22Rv1 (cell line): ENCODE measurements at regions not wholly inside any gene's neighbourhood (a gene's known extent, or its start where the extent isn't known, plus 50 kb on each side); places are given as distances from the start of the nearest gene placed in this dataset.

Experiments used
- H3K27ac ChIP-seq: fragments of 450-650 bp; 2 replicates; pipeline ENCODE4 v1.5.1; 2017
- CTCF ChIP-seq: fragments of 450-650 bp; IDR thresholded peaks from 2 replicates; pipeline ENCODE4 v1.5.1; 2017; ENCODE audit warnings: mild to moderate bottlenecking
- ZFX ChIP-seq: fragments of 450-650 bp; IDR thresholded peaks from 2 replicates; pipeline ENCODE4 v1.6.1; 2017; ENCODE audit warnings: antibody characterized with exemption, borderline replicate concordance

DNA sequence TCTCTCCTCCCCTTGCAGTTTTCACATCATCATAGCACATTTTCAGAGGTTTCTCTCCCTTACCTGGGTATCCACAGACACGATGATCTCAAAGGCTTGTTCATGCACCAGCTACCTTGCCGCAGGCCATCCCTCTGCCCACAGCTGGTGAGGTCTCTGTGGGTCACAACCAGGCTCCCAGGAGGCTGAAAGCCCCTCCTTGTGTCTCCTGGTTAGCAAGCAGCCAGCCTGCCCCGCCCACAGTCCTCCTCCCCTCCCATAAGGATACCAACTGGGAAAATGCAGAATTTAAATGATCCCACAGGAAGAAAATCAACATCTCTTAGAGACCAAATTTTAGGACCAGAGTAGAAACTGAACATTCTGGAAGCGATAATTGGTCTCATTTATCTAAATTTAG is 213.5 kb upstream of the PPP2R3A start:
- no peak for TF ChIP-seq CTCF
- no peak for TF ChIP-seq ZFX
- no peak overlapping the region for H3K27ac ChIP-seq

DNA sequence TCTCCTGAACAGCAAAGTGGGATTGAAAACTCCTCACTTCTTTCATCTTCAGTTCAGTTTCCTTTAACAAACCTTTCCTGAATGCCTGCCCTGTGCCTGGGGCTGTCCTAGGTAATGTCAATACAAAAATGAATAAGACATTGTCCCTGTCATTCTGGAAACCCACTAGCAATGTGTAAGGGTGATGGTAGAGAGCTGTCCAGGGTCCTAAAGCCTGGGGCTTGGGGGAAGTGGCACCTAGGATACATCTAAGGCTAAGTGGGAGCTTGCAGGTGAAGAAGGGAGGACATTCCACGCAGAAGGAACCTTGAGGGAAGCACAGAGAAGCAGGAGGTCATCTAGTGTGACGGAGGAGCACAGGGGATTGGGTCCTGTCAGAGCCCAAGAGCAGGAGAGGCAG is 212.7 kb upstream of the PPP2R3A start:
- TF ChIP-seq CTCF (no peak), ZFX (no peak)
- H3K27ac ChIP-seq: no peak overlapping the region

GRCh38 chr3:135753506-135753905 is 212.0 kb upstream of the PPP2R3A start:
- TF ChIP-seq CTCF: no peak
- no peak for TF ChIP-seq ZFX
- no peak overlapping the region for H3K27ac ChIP-seq

- H3K27ac ChIP-seq: no peak overlapping the region
- no peak for TF ChIP-seq ZFX
- no peak for TF ChIP-seq CTCF
Observed at GRCh38 chr3:135755330-135756105, 210.0 kb upstream of the PPP2R3A start.

GRCh38 chr3:135756106-135756668 is 209.3 kb upstream of the PPP2R3A start:
- TF ChIP-seq ZFX: no peak
- no peak for TF ChIP-seq CTCF
- no peak overlapping the region for H3K27ac ChIP-seq

DNA sequence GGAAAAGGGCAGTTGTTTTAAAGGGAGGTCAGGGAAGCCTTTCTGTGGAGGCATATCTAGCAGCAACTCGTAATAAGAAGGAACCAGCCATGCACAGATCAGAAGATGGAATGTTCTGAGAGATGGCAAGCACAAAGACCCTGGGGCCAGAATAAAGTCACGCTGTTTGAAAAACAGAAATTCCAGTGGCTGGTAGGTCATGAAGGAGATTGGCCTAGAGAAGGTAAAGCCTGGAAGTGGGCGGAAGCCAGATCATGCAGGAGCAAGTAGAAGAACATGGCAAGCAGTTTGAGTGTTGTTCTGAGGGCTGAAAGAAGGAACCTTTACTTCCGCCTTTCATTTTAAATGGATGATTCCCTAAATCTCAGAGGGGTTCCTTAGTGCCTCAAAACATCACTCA is 208.1 kb upstream of the PPP2R3A start:
- H3K27ac ChIP-seq: no peak overlapping the region
- TF ChIP-seq ZFX: no peak
- TF ChIP-seq CTCF: no peak

- no peak for TF ChIP-seq CTCF
- no peak overlapping the region for H3K27ac ChIP-seq
Observed at GRCh38 chr3:135758961-135759360, 206.6 kb upstream of the PPP2R3A start.
